ENCODE measurements at regions not wholly inside any gene's neighbourhood (a gene's known extent, or its start where the extent isn't known, plus 50 kb on each side); places are given as distances from the start of the nearest gene placed in this dataset.

DNA sequence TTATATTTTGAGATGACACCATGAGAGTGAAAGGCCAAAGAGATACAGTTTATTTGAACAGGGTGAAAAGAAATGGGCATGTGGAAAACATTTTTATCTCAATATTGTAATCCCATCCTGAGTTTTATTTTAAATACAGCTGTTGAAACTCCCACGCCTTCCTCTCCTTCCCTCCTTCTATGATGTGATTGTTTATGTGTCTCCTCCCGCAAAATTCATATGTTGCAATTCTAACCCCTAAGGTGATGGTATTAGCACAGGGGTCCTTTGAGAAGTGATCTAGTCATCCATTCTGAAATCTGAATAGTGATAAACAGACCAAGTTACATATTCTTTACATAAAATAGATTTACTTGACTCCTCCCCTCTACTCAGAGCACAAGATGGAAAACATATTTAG lies 1275.4 kb upstream of the C9orf72 start (continued):
- no peak for TF ChIP-seq SAP30 (IDR thresholded peaks at IDR 0.05; ENCODE audit: insufficient read depth, insufficient replicate concordance, low read length)
- TF ChIP-seq SIX5 (IDR thresholded peaks at IDR 0.05; ENCODE audit: low read depth, low read length) = no peak
- TF ChIP-seq, protein P1, sequence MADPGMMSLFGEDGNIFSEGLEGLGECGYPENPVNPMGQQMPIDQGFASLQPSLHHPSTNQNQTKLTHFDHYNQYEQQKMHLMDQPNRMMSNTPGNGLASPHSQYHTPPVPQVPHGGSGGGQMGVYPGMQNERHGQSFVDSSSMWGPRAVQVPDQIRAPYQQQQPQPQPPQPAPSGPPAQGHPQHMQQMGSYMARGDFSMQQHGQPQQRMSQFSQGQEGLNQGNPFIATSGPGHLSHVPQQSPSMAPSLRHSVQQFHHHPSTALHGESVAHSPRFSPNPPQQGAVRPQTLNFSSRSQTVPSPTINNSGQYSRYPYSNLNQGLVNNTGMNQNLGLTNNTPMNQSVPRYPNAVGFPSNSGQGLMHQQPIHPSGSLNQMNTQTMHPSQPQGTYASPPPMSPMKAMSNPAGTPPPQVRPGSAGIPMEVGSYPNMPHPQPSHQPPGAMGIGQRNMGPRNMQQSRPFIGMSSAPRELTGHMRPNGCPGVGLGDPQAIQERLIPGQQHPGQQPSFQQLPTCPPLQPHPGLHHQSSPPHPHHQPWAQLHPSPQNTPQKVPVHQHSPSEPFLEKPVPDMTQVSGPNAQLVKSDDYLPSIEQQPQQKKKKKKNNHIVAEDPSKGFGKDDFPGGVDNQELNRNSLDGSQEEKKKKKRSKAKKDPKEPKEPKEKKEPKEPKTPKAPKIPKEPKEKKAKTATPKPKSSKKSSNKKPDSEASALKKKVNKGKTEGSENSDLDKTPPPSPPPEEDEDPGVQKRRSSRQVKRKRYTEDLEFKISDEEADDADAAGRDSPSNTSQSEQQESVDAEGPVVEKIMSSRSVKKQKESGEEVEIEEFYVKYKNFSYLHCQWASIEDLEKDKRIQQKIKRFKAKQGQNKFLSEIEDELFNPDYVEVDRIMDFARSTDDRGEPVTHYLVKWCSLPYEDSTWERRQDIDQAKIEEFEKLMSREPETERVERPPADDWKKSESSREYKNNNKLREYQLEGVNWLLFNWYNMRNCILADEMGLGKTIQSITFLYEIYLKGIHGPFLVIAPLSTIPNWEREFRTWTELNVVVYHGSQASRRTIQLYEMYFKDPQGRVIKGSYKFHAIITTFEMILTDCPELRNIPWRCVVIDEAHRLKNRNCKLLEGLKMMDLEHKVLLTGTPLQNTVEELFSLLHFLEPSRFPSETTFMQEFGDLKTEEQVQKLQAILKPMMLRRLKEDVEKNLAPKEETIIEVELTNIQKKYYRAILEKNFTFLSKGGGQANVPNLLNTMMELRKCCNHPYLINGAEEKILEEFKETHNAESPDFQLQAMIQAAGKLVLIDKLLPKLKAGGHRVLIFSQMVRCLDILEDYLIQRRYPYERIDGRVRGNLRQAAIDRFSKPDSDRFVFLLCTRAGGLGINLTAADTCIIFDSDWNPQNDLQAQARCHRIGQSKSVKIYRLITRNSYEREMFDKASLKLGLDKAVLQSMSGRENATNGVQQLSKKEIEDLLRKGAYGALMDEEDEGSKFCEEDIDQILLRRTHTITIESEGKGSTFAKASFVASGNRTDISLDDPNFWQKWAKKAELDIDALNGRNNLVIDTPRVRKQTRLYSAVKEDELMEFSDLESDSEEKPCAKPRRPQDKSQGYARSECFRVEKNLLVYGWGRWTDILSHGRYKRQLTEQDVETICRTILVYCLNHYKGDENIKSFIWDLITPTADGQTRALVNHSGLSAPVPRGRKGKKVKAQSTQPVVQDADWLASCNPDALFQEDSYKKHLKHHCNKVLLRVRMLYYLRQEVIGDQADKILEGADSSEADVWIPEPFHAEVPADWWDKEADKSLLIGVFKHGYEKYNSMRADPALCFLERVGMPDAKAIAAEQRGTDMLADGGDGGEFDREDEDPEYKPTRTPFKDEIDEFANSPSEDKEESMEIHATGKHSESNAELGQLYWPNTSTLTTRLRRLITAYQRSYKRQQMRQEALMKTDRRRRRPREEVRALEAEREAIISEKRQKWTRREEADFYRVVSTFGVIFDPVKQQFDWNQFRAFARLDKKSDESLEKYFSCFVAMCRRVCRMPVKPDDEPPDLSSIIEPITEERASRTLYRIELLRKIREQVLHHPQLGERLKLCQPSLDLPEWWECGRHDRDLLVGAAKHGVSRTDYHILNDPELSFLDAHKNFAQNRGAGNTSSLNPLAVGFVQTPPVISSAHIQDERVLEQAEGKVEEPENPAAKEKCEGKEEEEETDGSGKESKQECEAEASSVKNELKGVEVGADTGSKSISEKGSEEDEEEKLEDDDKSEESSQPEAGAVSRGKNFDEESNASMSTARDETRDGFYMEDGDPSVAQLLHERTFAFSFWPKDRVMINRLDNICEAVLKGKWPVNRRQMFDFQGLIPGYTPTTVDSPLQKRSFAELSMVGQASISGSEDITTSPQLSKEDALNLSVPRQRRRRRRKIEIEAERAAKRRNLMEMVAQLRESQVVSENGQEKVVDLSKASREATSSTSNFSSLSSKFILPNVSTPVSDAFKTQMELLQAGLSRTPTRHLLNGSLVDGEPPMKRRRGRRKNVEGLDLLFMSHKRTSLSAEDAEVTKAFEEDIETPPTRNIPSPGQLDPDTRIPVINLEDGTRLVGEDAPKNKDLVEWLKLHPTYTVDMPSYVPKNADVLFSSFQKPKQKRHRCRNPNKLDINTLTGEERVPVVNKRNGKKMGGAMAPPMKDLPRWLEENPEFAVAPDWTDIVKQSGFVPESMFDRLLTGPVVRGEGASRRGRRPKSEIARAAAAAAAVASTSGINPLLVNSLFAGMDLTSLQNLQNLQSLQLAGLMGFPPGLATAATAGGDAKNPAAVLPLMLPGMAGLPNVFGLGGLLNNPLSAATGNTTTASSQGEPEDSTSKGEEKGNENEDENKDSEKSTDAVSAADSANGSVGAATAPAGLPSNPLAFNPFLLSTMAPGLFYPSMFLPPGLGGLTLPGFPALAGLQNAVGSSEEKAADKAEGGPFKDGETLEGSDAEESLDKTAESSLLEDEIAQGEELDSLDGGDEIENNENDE (IDR thresholded peaks at IDR 0.05; ENCODE audit: insufficient replicate concordance, low read length) = no peak
- no peak for TF ChIP-seq SP4 (IDR thresholded peaks at IDR 0.05; ENCODE audit: low read length)
- TF ChIP-seq RFX5 (IDR thresholded peaks at IDR 0.05; ENCODE audit: borderline replicate concordance, low read depth, low read length) = no peak
- no peak for TF ChIP-seq CTBP2 (IDR thresholded peaks at IDR 0.05; ENCODE audit: borderline replicate concordance, insufficient read depth, insufficient read length, low read length)
